ENCODE measurements at regions not wholly inside any gene's neighbourhood (a gene's known extent, or its start where the extent isn't known, plus 50 kb on each side); places are given as distances from the start of the nearest gene placed in this dataset.

DNA sequence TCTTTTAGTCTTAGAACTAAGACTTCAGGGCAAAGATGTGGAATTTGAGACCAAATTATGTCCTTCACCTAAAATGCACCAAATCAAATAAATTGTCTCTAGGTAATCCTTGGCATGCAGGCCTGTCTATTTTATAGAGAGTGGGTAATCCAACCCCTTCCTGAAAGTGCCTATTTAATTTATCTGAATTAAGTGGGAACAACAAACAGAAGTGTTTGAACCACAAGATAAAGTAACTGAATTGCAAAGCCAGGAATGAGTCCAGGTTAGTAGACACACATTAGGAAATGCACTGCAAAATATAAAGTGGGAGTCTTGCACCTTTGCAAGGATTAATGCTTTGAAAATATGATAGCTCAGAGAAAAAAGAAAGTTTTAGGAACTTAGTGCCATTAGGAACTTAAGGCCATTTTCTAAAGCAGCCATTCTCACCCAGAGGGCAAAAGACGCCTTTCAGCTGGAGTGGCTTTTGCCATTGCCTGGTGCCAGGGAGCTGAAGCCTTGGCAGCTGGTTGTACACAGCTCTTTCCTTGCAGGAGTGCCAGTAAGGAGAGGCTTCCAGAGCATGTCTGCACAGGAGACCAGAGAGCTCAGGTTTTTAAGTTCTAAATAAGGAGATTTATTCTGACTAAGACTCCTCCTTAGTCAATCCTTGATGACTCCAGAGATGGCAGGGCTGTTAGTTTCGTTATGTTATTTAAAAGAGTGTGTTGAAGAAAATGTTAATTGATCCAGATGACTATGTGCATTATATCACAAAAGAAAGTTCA is 151.7 kb upstream of the ELL2 start:
- TF ChIP-seq, protein P1, sequence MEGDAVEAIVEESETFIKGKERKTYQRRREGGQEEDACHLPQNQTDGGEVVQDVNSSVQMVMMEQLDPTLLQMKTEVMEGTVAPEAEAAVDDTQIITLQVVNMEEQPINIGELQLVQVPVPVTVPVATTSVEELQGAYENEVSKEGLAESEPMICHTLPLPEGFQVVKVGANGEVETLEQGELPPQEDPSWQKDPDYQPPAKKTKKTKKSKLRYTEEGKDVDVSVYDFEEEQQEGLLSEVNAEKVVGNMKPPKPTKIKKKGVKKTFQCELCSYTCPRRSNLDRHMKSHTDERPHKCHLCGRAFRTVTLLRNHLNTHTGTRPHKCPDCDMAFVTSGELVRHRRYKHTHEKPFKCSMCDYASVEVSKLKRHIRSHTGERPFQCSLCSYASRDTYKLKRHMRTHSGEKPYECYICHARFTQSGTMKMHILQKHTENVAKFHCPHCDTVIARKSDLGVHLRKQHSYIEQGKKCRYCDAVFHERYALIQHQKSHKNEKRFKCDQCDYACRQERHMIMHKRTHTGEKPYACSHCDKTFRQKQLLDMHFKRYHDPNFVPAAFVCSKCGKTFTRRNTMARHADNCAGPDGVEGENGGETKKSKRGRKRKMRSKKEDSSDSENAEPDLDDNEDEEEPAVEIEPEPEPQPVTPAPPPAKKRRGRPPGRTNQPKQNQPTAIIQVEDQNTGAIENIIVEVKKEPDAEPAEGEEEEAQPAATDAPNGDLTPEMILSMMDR (conservative IDR thresholded peaks at IDR 0.05): no peak
- no peak for TF ChIP-seq EZH2 (IDR thresholded peaks at IDR 0.05; ENCODE audit: low read depth)
